ENCODE measurements at regions not wholly inside any gene's neighbourhood (a gene's known extent, or its start where the extent isn't known, plus 50 kb on each side); places are given as distances from the start of the nearest gene placed in this dataset.

DNA sequence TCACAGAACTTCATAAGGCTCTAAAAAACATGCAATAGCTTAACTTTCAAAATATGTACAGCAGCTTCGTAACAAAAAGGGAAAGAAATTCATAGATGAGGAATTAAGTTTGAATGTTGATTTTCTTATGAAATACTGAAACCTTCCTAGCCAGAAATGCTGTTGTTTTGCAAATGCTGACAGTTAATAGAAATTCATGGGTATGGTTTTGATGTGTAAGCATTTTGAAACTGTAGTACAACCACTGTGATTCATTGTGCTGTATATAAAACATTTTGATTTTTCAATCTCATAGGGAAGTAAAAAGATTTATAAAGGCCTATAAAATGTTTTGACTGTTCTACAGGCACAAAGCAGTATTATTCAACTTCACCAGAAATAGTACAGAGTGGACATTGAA lies 228.4 kb upstream of the EYS start:
- TF ChIP-seq EZH2phosphoT487 (IDR thresholded peaks at IDR 0.05; ENCODE audit: low read depth): no peak
- TF ChIP-seq, protein P1, sequence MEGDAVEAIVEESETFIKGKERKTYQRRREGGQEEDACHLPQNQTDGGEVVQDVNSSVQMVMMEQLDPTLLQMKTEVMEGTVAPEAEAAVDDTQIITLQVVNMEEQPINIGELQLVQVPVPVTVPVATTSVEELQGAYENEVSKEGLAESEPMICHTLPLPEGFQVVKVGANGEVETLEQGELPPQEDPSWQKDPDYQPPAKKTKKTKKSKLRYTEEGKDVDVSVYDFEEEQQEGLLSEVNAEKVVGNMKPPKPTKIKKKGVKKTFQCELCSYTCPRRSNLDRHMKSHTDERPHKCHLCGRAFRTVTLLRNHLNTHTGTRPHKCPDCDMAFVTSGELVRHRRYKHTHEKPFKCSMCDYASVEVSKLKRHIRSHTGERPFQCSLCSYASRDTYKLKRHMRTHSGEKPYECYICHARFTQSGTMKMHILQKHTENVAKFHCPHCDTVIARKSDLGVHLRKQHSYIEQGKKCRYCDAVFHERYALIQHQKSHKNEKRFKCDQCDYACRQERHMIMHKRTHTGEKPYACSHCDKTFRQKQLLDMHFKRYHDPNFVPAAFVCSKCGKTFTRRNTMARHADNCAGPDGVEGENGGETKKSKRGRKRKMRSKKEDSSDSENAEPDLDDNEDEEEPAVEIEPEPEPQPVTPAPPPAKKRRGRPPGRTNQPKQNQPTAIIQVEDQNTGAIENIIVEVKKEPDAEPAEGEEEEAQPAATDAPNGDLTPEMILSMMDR (IDR thresholded peaks at IDR 0.05; ENCODE audit: low read depth, low read length): no peak
- H3K79me2 ChIP-seq (ENCODE audit: low read length): no peaks in the 10 kb centered on the region
- H3K36me3 ChIP-seq (replicated peaks; ENCODE audit: low read depth, low read length): peaks cover 5% of the 10 kb centered on the region
- no peak overlapping the region for H3K27ac ChIP-seq (ENCODE audit: low read length)
- H3K4me2 ChIP-seq (ENCODE audit: low read length): no peak overlapping the region
- no peak overlapping the region for H3K9ac ChIP-seq (ENCODE audit: low read length)
- no peak overlapping the region for H3K4me3 ChIP-seq (ENCODE audit: low read length)
- H3K4me1 ChIP-seq (ENCODE audit: low read length): no peaks in the 10 kb centered on the region
- H3K9me3 ChIP-seq (ENCODE audit: insufficient read depth, low read length): peaks cover 13% of the 10 kb centered on the region; the same call in 1 of the 2 replicates
- no peaks in the 10 kb centered on the region for H3K27me3 ChIP-seq (ENCODE audit: low read depth, low read length)
- H4K20me1 ChIP-seq (ENCODE audit: insufficient read depth, low read length): no peaks in the 10 kb centered on the region
- no peak overlapping the region for H2AFZ ChIP-seq (ENCODE audit: low read depth, low read length)

GRCh38 chr6:65933390-65933789 lies 226.4 kb upstream of the EYS start:
- H3K4me1 ChIP-seq (ENCODE audit: low read length): no peaks in the 10 kb centered on the region
- no peak overlapping the region for H3K4me2 ChIP-seq (ENCODE audit: low read length)
- no peak overlapping the region for H3K9ac ChIP-seq (ENCODE audit: low read length)
- H2AFZ ChIP-seq (ENCODE audit: low read depth, low read length): no peak overlapping the region
- no peak for TF ChIP-seq EZH2phosphoT487 (IDR thresholded peaks at IDR 0.05; ENCODE audit: low read depth)
- TF ChIP-seq, protein P1 (IDR thresholded peaks at IDR 0.05; ENCODE audit: low read depth, low read length): no peak
- H3K4me3 ChIP-seq (ENCODE audit: low read length): no peak overlapping the region
- no peaks in the 10 kb centered on the region for H4K20me1 ChIP-seq (ENCODE audit: insufficient read depth, low read length)
- no peaks in the 10 kb centered on the region for H3K27me3 ChIP-seq (ENCODE audit: low read depth, low read length)
- H3K27ac ChIP-seq (ENCODE audit: low read length): no peak overlapping the region
- no peaks in the 10 kb centered on the region for H3K79me2 ChIP-seq (ENCODE audit: low read length)
- H3K36me3 ChIP-seq (replicated peaks; ENCODE audit: low read depth, low read length): peaks cover 9% of the 10 kb centered on the region
- peaks cover 20% of the 10 kb centered on the region for H3K9me3 ChIP-seq (ENCODE audit: insufficient read depth, low read length)

GRCh38 chr6:65927141-65927540 lies 220.1 kb upstream of the EYS start:
- Histone ChIP-seq H3K4me1 (ENCODE audit: low read length) (peaks cover 5% of the 10 kb centered on the region), H3K27me3 (ENCODE audit: low read depth, low read length) (no peaks in the 10 kb centered on the region), H3K9me3 (ENCODE audit: insufficient read depth, low read length) (peaks cover 12% of the 10 kb centered on the region; the same call in 1 of the 2 replicates), H3K4me3 (ENCODE audit: low read length) (no peak overlapping the region), H3K27ac (ENCODE audit: low read length) (no peak overlapping the region), H4K20me1 (ENCODE audit: insufficient read depth, low read length) (no peaks in the 10 kb centered on the region), H3K36me3 (replicated peaks; ENCODE audit: low read depth, low read length) (peaks cover 9% of the 10 kb centered on the region), H2AFZ (ENCODE audit: low read depth, low read length) (no peak overlapping the region), H3K9ac (ENCODE audit: low read length) (no peak overlapping the region), H3K79me2 (ENCODE audit: low read length) (no peaks in the 10 kb centered on the region), H3K4me2 (ENCODE audit: low read length) (no peak overlapping the region)
- TF ChIP-seq EZH2phosphoT487 (IDR thresholded peaks at IDR 0.05; ENCODE audit: low read depth): no peak
- TF ChIP-seq, protein P1 (IDR thresholded peaks at IDR 0.05; ENCODE audit: low read depth, low read length): no peak

DNA sequence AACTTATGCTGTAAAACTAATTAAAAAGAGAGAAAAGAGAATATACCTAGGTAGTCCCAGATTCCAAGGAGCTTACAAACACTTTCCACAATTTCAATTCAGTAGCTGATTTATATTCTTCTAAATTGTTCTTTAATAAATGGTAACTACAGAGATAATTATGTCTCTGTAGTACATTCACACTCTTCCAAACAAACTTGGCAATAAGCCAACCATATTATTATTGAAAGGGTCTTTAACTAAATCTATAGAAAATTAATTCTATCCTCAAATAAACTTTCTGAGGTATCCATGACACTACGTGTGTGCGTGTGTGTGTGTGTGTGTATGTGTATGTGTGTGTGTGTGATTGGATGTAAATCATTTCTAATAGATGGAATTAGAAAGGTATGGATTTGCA lies 217.4 kb upstream of the EYS start:
- H3K9me3 ChIP-seq (ENCODE audit: insufficient read depth, low read length): no peaks in the 10 kb centered on the region
- no peaks in the 10 kb centered on the region for H3K27me3 ChIP-seq (ENCODE audit: low read depth, low read length)
- no peaks in the 10 kb centered on the region for H4K20me1 ChIP-seq (ENCODE audit: insufficient read depth, low read length)
- H3K79me2 ChIP-seq (ENCODE audit: low read length): no peaks in the 10 kb centered on the region
- no peak overlapping the region for H3K9ac ChIP-seq (ENCODE audit: low read length)
- TF ChIP-seq, protein P1 (IDR thresholded peaks at IDR 0.05; ENCODE audit: low read depth, low read length): no peak
- no peak for TF ChIP-seq EZH2phosphoT487 (IDR thresholded peaks at IDR 0.05; ENCODE audit: low read depth)
- H3K27ac ChIP-seq (ENCODE audit: low read length): no peak overlapping the region
- H3K4me3 ChIP-seq (ENCODE audit: low read length): no peak overlapping the region
- H2AFZ ChIP-seq (ENCODE audit: low read depth, low read length): no peak overlapping the region
- H3K4me2 ChIP-seq (ENCODE audit: low read length): no peak overlapping the region
- H3K4me1 ChIP-seq (ENCODE audit: low read length): peaks cover 13% of the 10 kb centered on the region
- no peaks in the 10 kb centered on the region for H3K36me3 ChIP-seq (replicated peaks; ENCODE audit: low read depth, low read length)
